Stimulated activated CD4-positive, alpha-beta T cell treated with anti-CD3 and anti-CD28 coated beads, Interleukin-15, amount 100 ng/mL, for 24 hours (primary cell): ENCODE measurements at regions not wholly inside any gene's neighbourhood (a gene's known extent, or its start where the extent isn't known, plus 50 kb on each side); places are given as distances from the start of the nearest gene placed in this dataset.

Source experiments
- DNase-seq: peaks from one replicate; pipeline ENCODE4 v3.0.0-alpha.2; 2020

GRCh38 chr12:45590646-45591045, 138.9 kb upstream of the ARID2 start:
- DNase-seq: no peak

DNA sequence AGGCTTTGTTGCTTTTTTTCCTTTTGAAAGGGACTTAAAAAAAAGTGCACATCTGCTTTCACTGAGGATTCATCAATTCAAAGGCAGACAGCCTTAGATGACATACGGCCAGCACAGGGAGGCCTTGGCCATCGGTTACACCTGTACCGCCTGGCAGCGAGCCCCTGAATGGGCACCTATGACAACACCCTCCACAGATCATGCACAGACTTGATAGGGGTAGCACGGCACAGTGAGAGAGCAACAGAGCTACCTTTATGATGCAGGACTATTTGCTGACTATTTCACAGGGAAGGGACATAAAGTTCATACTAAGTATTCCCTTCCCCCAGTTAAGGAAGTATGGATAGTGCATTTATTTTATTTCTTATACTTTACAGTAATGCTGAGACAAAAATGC, 137.9 kb upstream of the ARID2 start:
- DNase-seq: no peak

GRCh38 chr12:45596366-45596765, 133.1 kb upstream of the ARID2 start:
- DNase-seq: no peak

- no peak for DNase-seq
Observed at GRCh38 chr12:45598336-45598735, 131.2 kb upstream of the ARID2 start.

- no peak for DNase-seq
Observed at GRCh38 chr12:45598761-45599160, 130.7 kb upstream of the ARID2 start.

GRCh38 chr12:45599196-45599595, 130.3 kb upstream of the ARID2 start:
- DNase-seq: no peak

DNA sequence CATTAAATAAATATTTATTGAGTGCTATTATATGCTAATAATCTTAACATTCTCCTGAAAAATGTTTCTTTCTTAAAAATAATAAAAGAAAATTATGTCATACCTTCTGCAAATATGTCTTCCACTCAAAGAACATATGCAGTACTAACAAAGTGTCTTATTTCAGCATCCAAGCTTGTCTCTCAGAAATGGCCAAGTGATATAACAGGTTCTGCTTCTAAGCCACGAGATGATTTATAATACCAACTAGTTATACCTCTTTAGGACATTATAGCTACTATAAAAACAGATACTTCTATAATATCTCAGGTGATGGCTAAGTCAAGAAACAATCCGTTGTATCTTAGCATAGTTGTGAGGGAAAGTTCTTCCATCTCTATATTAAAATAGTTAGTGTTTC, 128.1 kb upstream of the ARID2 start:
- no peak for DNase-seq

DNA sequence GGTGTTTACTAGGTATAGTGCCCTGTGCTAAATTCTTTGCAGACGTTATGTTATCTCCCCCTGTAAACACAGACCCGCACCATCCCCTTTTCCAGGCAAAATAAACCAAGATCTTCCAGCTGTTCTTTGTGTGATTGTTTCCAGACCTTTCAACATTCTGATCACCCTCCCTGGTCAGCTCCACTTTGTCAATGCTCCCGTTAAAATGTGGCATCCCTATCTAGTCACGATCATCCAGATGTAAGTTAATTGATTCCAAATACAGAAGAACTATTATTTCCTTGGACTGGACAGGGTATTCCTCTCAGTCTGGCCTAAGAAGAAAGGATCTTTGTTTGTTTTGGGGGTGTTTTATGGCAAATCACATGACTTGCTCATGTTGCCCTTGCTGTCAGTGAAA, 127.6 kb upstream of the ARID2 start:
- DNase-seq: no peak

DNA sequence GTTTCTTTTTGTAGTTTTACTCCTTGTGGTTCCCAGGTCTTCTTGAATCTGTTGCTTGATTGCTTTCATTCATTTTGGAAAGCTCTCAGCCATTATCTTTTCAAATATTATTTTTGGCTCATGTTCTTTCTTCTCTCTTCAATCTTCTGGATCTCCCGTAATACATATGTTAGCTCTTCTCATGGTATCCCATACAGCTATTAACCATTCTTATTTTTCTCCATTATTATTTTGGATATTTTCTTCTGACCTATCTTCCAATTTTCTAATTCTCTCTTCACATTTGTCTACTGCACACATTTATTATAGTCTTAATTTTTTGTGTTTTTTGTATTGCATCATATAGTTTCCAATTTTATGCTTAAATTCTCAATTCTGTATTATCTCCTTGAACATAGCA, 123.9 kb upstream of the ARID2 start:
- no peak for DNase-seq

GRCh38 chr12:45611061-45611460, 118.4 kb upstream of the ARID2 start:
- DNase-seq: no peak

GRCh38 chr12:45611495-45611894, 118.0 kb upstream of the ARID2 start:
- no peak for DNase-seq

- no peak for DNase-seq
Observed at GRCh38 chr12:45612044-45612794, 117.3 kb upstream of the ARID2 start.

- DNase-seq: no peak
Observed at GRCh38 chr12:45613296-45613695, 116.2 kb upstream of the ARID2 start.

- DNase-seq: no peak
Observed at GRCh38 chr12:45613855-45614254, 115.7 kb upstream of the ARID2 start.

DNA sequence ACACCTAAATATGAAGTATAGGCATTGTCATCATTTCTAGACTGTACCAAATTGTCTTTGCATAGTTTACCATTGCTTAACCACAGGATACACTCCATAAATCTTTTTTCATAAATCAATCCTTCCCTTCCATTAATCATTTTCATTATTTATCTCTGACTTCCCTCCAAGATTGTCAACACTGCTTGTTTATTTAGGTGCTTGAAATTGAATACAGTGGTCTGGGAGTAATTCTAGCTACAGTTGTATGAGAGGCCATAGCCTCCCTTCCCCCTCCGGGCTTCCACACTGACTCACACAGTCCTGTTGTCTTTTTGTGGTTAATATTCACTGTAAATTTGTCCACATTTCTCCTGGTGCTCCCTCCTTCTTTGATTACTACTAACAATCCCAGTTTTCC, 114.2 kb upstream of the ARID2 start:
- no peak for DNase-seq

GRCh38 chr12:45619736-45620135, 109.8 kb upstream of the ARID2 start:
- DNase-seq: no peak

DNA sequence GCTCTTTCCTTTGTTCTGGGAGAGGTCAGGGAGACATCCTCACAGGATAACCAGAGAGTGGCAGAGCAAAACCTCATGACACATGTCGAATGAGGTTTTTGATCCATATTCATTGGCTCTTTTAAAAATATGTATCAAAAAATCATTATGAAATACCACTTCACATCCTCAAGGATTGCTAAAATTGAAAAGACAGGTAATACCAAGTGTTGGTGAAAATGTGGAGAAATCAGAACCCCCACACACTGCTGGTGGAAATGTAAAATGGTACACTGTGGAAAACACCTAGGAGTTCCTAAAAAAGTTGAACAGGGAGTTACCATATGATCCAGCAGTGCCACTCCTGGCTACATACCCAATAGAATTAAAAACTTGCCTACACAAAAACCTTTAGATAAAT, 107.8 kb upstream of the ARID2 start:
- DNase-seq: no peak

- DNase-seq: no peak
Observed at GRCh38 chr12:45622210-45622937, 107.1 kb upstream of the ARID2 start.

DNA sequence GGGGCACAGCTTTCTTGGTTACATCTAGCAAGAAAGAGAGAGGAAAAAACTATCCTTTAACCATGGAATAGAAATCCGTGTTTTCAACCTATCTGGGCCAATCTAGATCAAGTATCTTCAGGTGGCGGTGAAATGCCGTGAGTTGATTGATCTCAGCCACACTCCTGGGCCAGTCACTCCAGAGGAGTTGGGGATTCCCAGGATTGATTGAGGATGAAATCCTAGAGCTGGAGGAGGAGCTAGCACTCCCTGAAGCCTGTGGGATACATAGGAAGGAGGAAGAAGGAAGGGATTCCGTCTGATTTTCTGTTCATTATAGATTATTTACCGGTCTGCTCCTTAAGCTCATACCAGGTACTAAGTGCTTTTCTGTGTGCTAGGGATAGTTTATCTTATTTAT, 106.3 kb upstream of the ARID2 start:
- no peak for DNase-seq

DNA sequence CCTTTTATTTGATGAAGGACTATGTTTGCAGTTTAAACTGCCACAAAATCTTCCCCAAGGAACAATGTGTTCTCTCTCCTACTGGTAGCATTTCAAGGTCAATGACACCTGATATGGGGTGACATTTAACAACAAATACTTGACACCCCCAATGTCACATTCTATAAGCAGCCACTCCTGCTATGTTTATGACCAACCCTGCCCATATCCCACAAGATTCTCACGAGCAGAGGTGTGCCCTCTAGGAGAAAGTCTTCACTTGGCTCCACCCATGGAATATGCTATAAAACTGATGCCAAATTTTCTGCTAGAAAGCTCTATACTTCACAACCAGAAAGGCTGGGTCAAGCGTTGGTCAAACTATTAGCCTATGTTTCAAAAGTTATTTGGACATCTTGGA, 105.6 kb upstream of the ARID2 start:
- DNase-seq: no peak

GRCh38 chr12:45626965-45627364, 102.5 kb upstream of the ARID2 start:
- DNase-seq: no peak

- DNase-seq: no peak
Observed at GRCh38 chr12:45627407-45628069, 102.0 kb upstream of the ARID2 start.

GRCh38 chr12:45629292-45629691, 100.2 kb upstream of the ARID2 start:
- no peak for DNase-seq

DNA sequence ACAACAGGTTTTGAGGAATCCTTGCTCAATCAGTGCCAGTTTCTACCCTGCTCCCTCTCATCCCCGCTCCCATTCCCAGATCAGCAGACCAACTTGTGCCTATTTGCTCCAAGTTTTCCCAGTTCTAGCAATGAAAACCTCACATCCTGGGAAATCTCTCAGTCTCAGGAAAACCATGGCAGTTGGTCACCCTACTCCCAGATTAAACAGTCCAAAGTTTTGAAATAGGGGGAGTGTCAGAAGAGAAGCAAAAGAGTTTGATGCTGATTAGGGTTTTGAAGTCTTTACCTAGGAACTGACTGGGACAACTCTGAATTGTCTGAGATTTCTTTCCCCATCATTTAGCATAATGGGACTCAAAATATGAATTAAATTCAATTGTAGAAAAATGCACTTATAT, 95.8 kb upstream of the ARID2 start:
- no peak for DNase-seq
